HG02840 (cell line): ENCODE measurements at regions not wholly inside any gene's neighbourhood (a gene's known extent, or its start where the extent isn't known, plus 50 kb on each side); places are given as distances from the start of the nearest gene placed in this dataset.
"Not testable (repeated sequence)": the region's sequence is repeated elsewhere in the genome, so short reads cannot be mapped to it uniquely, and the experiment has no call there.

Source experiments
- ATAC-seq: cut with Tn5 transposase; IDR thresholded peaks from one replicate; pipeline ENCODE4 v1.9.1; 2021; ENCODE audit warnings: mild to moderate bottlenecking, moderate library complexity, moderate number of reproducible peaks; ENCODE audit not compliant: unreplicated experiment, low FRiP score

GRCh38 chr4:27616166-27616565 lies 755.5 kb downstream of the STIM2 start:
- no peak for ATAC-seq

- ATAC-seq = no peak
These were observed 758.8 kb downstream of the STIM2 start for GRCh38 chr4:27619435-27619834.

- no peak for ATAC-seq
These were observed 760.2 kb downstream of the STIM2 start for GRCh38 chr4:27620886-27621285.

- no peak for ATAC-seq
These were observed 764.1 kb downstream of the STIM2 start for GRCh38 chr4:27624749-27625148.

- ATAC-seq = no peak
These were observed 768.0 kb downstream of the STIM2 start for GRCh38 chr4:27628609-27629008.

- ATAC-seq = no peak
These were observed 769.0 kb downstream of the STIM2 start for GRCh38 chr4:27629532-27630225.

GRCh38 chr4:27635936-27636913 lies 775.6 kb downstream of the STIM2 start:
- no peak for ATAC-seq

GRCh38 chr4:27638163-27638915 lies 777.7 kb downstream of the STIM2 start:
- no peak for ATAC-seq

GRCh38 chr4:27643101-27643500 lies 782.5 kb downstream of the STIM2 start:
- ATAC-seq = no peak

- no peak for ATAC-seq
These were observed 787.8 kb downstream of the STIM2 start for GRCh38 chr4:27648416-27648815.

- ATAC-seq = no peak
These were observed 801.8 kb downstream of the STIM2 start for GRCh38 chr4:27662426-27662825.

- ATAC-seq = no peak
These were observed 806.3 kb downstream of the STIM2 start for GRCh38 chr4:27666943-27667342.

- no peak for ATAC-seq
These were observed 807.4 kb downstream of the STIM2 start for GRCh38 chr4:27668001-27668400.

GRCh38 chr4:27678027-27678426 lies 817.4 kb downstream of the STIM2 start:
- no peak for ATAC-seq

- ATAC-seq = peak; percentile 90
These were observed 824.0 kb downstream of the STIM2 start for GRCh38 chr4:27684610-27685011.

GRCh38 chr4:27685091-27685490 lies 824.5 kb downstream of the STIM2 start:
- ATAC-seq = no peak

GRCh38 chr4:27685947-27686346 lies 825.3 kb downstream of the STIM2 start:
- no peak for ATAC-seq

GRCh38 chr4:27692158-27692557 lies 831.5 kb downstream of the STIM2 start:
- peak; percentile 86 for ATAC-seq

- ATAC-seq = no peak
These were observed 832.4 kb downstream of the STIM2 start for GRCh38 chr4:27692868-27693634.

- ATAC-seq = not testable (repeated sequence)
These were observed 835.6 kb downstream of the STIM2 start for GRCh38 chr4:27696257-27696656.
